Upper lobe of left lung (tissue), 6 donors: ENCODE measurements at regions not wholly inside any gene's neighbourhood (a gene's known extent, or its start where the extent isn't known, plus 50 kb on each side); places are given as distances from the start of the nearest gene placed in this dataset.

Source experiments
- ATAC-seq, 2 donors: fragments of 200-7000 bp; cut with Tn5 transposase; one replicate each; pipeline ENCODE4 v1.9.1; 2022; ENCODE audit warnings: mild to moderate bottlenecking in 2 of 2, moderate library complexity in 2 of 2; ENCODE audit not compliant: low FRiP score in 2 of 2
- DNase-seq, 2 donors: peaks; one replicate each; pipeline ENCODE4 v3.0.0-alpha.2; 2019 to 2020
- H3K27ac ChIP-seq, 4 donors: fragments of 200-600 bp; sonication (generic); one replicate each; pipeline ENCODE4 v1.5.1; 2016 to 2019
- H3K27me3 ChIP-seq, 4 donors: fragments of 200-600 bp; sonication (generic); one replicate each; pipeline ENCODE4 v1.5.1; 2017 to 2019
- H3K36me3 ChIP-seq, 4 donors: fragments of 200-600 bp; sonication (generic); one replicate each; pipeline ENCODE4 v1.5.1; 2016 to 2019
- H3K4me1 ChIP-seq, 4 donors: fragments of 200-600 bp; sonication (generic); one replicate each; pipeline ENCODE4 v1.5.1; 2018 to 2019
- H3K4me3 ChIP-seq, 4 donors: fragments of 200-600 bp; sonication (generic); one replicate each; pipeline ENCODE4 v1.5.1; 2017 to 2019; ENCODE audit warnings: mild to moderate bottlenecking in 2 of 4, moderate library complexity in 1 of 4
- H3K9me3 ChIP-seq, 4 donors: fragments of 200-600 bp; sonication (generic); one replicate each; pipeline ENCODE4 v1.5.1; 2018 to 2019
- EP300 ChIP-seq, 4 donors: sonication (generic); formaldehyde crosslinking; IDR thresholded peaks; one replicate each; pipeline ENCODE4 v1.5.1; 2017; ENCODE audit warnings: antibody characterized with exemption in 4 of 4, control low read depth in 2 of 4
- POLR2A ChIP-seq, 4 donors: fragments of 450-650 bp; IDR thresholded peaks; one replicate each; pipeline ENCODE4 v1.5.1; 2016 to 2017; ENCODE audit warnings: antibody characterized with exemption in 4 of 4, mild to moderate bottlenecking in 2 of 4
- POLR2AphosphoS5 ChIP-seq, 2 donors: sonication (generic); formaldehyde crosslinking; IDR thresholded peaks; one replicate each; pipeline ENCODE4 v1.5.1; 2017; ENCODE audit warnings: antibody characterized with exemption in 2 of 2
- WGBS, 2 donors: methylation state at CpG; one replicate each; pipeline ENCODE4 v1.1.5; 2017 to 2018; 5-methylcytosine and 5-hydroxymethylcytosine counted together
- TF ChIP-seq, protein P1 (sequence below), 6 experiments: fragments of 450-650 bp in 4 of 6; fragments of 200-600 bp in 2 of 6; sonication (generic) in 2 of 6; IDR thresholded peaks; one replicate each; pipeline ENCODE4 v1.5.1; 2016 to 2019; ENCODE audit warnings: antibody characterized with exemption in 6 of 6
- donor health status: DM: no; HTN: no; CAD: no; lungs with moderate emphysema.
- donor health status: DM: no; HTN: yes; CAD: no; lungs with severe emphysema.

DNA sequence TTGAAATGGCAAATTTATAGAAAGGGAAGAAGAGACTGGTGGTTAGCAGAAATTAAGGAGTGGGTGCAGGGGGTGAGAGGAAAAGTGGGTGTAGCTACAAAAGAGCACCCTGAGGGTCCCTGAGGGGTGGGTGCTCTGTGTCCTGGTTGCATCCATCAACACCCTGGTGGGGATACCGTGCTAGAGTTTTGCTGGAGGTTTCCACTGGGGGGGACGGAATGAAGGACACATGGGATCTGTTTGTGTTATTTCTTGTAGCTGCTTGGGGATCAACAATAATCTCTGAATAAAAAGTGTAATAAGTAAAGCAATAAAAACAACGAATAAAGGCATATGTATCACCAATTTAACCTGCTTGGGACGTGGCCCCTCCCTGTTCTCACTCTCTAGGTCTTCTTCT lies 175.3 kb downstream of the KIF26A start:
- TF ChIP-seq POLR2AphosphoS5 (IDR thresholded peaks at IDR 0.05) = no peak
- TF ChIP-seq, protein P1, sequence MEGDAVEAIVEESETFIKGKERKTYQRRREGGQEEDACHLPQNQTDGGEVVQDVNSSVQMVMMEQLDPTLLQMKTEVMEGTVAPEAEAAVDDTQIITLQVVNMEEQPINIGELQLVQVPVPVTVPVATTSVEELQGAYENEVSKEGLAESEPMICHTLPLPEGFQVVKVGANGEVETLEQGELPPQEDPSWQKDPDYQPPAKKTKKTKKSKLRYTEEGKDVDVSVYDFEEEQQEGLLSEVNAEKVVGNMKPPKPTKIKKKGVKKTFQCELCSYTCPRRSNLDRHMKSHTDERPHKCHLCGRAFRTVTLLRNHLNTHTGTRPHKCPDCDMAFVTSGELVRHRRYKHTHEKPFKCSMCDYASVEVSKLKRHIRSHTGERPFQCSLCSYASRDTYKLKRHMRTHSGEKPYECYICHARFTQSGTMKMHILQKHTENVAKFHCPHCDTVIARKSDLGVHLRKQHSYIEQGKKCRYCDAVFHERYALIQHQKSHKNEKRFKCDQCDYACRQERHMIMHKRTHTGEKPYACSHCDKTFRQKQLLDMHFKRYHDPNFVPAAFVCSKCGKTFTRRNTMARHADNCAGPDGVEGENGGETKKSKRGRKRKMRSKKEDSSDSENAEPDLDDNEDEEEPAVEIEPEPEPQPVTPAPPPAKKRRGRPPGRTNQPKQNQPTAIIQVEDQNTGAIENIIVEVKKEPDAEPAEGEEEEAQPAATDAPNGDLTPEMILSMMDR (IDR thresholded peaks at IDR 0.05) = no peak
- no peak for TF ChIP-seq EP300 (IDR thresholded peaks at IDR 0.05)
- TF ChIP-seq POLR2A (IDR thresholded peaks at IDR 0.05) = no peak
- Histone ChIP-seq H3K9me3 (no peaks in the 10 kb centered on the region), H3K27ac (no peak overlapping the region), H3K36me3 (no peaks in the 10 kb centered on the region), H3K4me1 (no peaks in the 10 kb centered on the region), H3K4me3 (no peak overlapping the region), H3K27me3 (no peaks in the 10 kb centered on the region)
- DNase-seq (no peak), ATAC-seq (no peak)
- 75 to 77% methylated on average over 4 of the region's 4 CpGs for WGBS, 2 donors

DNA sequence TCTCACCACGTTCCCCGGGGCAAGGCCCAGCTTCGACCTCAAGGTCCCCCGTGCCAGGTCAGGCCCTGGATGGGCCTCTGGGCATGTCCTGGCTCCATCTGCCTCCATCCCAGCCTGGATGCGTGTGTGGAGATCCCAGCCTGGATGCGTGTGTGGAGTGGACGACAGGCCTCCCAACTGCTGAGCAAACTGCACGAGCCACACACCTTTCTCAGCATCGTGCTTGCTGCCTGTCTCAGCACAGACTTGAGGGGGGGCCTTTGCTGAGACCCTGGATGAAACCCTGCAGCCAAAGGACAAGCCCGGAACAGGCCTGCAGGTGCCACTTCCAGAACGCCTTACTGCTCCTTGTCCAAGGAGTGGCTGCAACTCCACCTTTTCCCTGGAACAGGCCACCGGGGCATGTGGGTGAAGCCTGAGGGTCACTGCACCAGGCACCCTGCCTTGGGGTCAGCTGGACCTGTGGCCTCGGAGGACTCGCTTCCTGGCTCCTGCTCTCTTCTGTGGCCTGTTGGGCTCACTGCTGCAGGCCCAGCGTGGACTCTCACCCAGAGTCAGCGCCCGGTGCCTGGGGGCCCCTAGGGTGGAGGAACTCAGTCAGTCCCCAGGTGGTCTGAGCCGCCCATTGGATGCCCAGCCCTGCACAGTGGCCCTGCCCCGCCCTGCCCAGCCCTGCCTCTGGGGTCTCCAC lies 176.0 kb downstream of the KIF26A start:
- DNase-seq (peak; percentile 16 to 65), ATAC-seq (no peak)
- no peaks in the 10 kb centered on the region for H3K9me3 ChIP-seq
- H3K27me3 ChIP-seq = no peaks in the 10 kb centered on the region
- 88 to 100% methylated on average over 1 to 16 of the region's 19 CpGs for WGBS, 2 donors
- H3K4me1 ChIP-seq = no peaks in the 10 kb centered on the region
- H3K27ac ChIP-seq = no peak overlapping the region
- TF ChIP-seq EP300 (IDR thresholded peaks at IDR 0.05) (no peak), POLR2A (IDR thresholded peaks at IDR 0.05) (no peak), POLR2AphosphoS5 (IDR thresholded peaks at IDR 0.05) (no peak)
- TF ChIP-seq, protein P1 (IDR thresholded peaks at IDR 0.05) = no peak
- H3K36me3 ChIP-seq = no peaks in the 10 kb centered on the region
- H3K4me3 ChIP-seq = no peak overlapping the region

DNA sequence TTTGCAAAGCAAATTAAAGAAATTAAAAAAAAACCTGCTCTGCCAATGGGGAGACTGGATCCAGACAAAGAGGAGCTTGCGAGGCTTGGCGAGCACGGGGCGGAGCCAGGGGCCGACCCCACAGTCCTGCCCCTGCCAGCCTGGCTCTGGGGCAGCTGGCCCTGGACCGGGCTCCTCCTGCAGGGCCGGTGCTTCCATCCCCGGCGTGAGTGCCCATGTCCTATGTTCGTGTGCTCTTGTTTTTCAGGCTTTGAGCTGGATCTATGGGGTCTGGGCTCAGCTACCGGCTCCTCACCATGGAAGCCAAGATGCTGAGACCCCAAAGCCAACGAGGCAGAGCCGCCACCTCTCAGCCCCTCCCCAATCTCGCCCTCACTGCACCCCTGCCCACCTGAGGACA lies 176.8 kb downstream of the KIF26A start:
- H3K27ac ChIP-seq = no peak overlapping the region
- H3K4me1 ChIP-seq = no peaks in the 10 kb centered on the region
- ATAC-seq (no peak), DNase-seq (peak in 1 of 2 donors; percentile 15)
- TF ChIP-seq EP300 (IDR thresholded peaks at IDR 0.05) = no peak
- TF ChIP-seq, protein P1 (IDR thresholded peaks at IDR 0.05) = no peak
- TF ChIP-seq POLR2AphosphoS5 (IDR thresholded peaks at IDR 0.05) = no peak
- no peak for TF ChIP-seq POLR2A (IDR thresholded peaks at IDR 0.05)
- no peak overlapping the region for H3K4me3 ChIP-seq
- WGBS, 2 donors = 79 to 83% methylated on average over 13 to 14 of the region's 14 CpGs
- H3K27me3 ChIP-seq = no peaks in the 10 kb centered on the region
- H3K36me3 ChIP-seq = no peaks in the 10 kb centered on the region
- no peaks in the 10 kb centered on the region for H3K9me3 ChIP-seq

DNA sequence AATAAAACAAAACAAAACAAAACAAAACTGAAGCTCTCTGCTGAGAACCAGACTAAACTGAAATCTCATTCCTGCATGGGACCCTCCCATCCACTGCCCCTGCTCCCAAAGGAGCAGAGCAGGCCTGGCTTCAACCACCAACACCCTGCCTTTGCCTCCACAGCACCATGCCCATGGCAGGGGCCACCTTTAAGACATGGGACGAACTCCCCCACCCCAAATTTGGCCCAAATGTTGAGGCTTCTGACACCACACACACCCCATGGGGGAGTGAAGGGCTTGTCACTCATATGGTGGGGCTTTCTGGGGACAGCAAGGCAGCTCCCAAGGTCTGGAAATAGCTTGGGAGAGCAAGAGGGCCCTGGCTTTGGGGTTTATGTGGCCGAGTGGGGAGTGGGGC lies 177.2 kb downstream of the KIF26A start:
- H3K9me3 ChIP-seq = no peaks in the 10 kb centered on the region
- H3K4me3 ChIP-seq = no peak overlapping the region
- no peaks in the 10 kb centered on the region for H3K27me3 ChIP-seq
- peaks cover 0 to 2% (median 0%) of the 10 kb centered on the region in 4 donors for H3K4me1 ChIP-seq
- TF ChIP-seq, protein P1 (IDR thresholded peaks at IDR 0.05) = no peak
- TF ChIP-seq EP300 (IDR thresholded peaks at IDR 0.05) = no peak
- DNase-seq (peak in 1 of 2 donors; percentile 8), ATAC-seq (no peak)
- H3K36me3 ChIP-seq = no peaks in the 10 kb centered on the region
- no peak overlapping the region for H3K27ac ChIP-seq
- 80% methylated on average over 2 of the region's 2 CpGs; no CpG with 5 or more reads in 1 of the 2 donors for WGBS, 2 donors

DNA sequence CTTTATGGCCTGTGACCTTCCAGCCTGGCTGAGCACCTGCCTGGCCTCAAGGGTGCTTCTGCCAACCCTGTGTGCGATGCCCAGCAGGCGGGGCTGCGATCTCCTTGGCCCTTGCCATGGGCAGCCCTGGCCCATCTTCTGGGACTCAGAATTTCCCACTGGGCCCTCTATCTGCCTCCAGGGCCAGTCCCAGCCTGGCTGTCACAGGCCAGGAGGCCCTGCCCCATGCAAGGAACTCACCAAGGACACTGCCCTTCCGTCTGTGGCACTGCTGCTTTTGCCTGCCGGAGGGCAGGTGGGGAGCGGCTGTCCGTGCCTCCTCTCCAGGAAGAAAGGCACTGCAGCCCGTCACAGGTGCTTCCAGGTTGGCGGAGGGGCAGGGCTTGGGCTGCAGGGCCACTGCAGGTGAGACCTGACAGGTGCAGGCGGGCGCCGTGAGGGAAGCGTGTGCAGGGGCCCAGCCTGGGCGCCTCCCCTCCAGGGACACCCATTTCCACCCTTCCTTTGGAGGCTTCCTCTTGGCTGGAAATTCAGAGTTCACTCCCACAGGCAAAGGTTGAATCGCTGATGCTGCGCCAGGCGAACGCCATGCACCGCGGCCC lies 177.8 kb downstream of the KIF26A start:
- no peaks in the 10 kb centered on the region for H3K27me3 ChIP-seq
- H3K27ac ChIP-seq = no peak overlapping the region
- H3K36me3 ChIP-seq = no peaks in the 10 kb centered on the region
- ATAC-seq (no peak), DNase-seq (peak; percentile 14 to 71)
- peaks cover 0 to 8% (median 4%) of the 10 kb centered on the region in 4 donors for H3K4me1 ChIP-seq
- TF ChIP-seq POLR2AphosphoS5 (IDR thresholded peaks at IDR 0.05) (no peak), EP300 (IDR thresholded peaks at IDR 0.05) (no peak), POLR2A (IDR thresholded peaks at IDR 0.05) (no peak)
- TF ChIP-seq, protein P1 (IDR thresholded peaks at IDR 0.05) = no peak
- no peak overlapping the region for H3K4me3 ChIP-seq
- no peaks in the 10 kb centered on the region for H3K9me3 ChIP-seq
- WGBS, 2 donors = 91 to 95% methylated on average over 18 of the region's 20 CpGs
